ENCODE measurements at regions not wholly inside any gene's neighbourhood (a gene's known extent, or its start where the extent isn't known, plus 50 kb on each side); places are given as distances from the start of the nearest gene placed in this dataset.

DNA sequence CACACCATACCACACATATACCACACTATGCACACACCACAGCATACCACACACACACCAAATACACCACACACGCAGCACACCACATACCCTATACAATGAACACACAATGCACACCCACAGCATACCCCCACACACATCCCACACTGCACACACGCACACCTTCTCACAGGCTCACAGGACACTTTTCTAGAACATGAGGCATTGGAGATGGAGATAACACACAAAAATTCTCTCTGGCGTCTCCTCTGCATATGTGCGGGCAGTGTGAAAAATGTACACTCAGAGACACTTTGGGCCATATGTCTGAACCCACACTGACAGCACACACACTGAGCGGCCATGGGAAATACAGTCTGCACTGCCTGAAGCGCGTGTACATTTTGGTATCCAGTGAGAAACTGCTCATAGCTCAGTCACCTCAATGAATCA lies 278.1 kb downstream of the GADD45G start:
- no peak for DNase-seq (ENCODE audit: low spot score)

DNA sequence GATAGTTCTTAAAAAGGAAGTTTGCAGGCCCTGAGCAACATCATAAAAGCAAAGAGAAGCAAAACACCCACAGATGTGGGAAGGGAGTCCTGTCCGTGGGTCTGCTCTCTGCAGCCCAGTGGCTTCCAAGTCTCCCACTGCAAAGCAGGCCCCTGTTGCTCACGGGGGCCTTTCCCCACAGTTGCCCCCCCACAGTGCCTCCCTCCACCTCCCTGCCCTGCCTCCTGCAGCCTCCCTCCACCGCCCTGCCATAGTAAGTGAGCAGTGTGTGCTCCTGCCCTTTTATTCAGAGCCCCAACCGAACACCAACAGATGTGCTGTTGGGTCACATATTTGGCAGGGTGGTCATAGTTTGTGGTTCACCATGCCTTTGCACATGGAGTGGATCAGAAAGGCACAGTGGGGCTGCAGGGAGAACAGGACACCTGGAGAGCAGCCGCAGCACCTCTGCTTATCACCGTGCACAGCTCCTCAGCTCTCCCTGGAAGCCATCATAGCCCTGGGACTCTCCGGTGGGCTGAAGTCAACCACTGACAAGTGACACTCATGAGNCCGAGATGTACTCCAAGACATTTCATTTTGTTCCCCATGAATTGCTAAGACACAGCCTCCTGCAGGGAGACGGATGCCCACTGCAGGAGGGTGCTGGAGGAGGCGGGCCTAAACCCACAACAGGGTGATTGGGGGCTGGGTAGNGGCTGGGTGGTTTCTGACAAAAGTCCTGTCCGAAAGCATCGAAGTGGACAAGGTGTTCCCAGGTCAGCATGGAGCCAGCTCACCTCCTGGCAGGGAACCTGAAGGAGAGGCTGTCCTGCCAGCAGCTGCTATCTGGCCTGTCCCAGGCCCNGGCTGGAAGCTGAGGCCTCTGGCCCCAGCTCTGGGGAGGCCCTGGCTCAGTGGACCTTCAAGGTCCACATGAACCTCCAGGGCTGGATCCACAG lies 278.9 kb downstream of the GADD45G start:
- DNase-seq (ENCODE audit: low spot score): no peak

DNA sequence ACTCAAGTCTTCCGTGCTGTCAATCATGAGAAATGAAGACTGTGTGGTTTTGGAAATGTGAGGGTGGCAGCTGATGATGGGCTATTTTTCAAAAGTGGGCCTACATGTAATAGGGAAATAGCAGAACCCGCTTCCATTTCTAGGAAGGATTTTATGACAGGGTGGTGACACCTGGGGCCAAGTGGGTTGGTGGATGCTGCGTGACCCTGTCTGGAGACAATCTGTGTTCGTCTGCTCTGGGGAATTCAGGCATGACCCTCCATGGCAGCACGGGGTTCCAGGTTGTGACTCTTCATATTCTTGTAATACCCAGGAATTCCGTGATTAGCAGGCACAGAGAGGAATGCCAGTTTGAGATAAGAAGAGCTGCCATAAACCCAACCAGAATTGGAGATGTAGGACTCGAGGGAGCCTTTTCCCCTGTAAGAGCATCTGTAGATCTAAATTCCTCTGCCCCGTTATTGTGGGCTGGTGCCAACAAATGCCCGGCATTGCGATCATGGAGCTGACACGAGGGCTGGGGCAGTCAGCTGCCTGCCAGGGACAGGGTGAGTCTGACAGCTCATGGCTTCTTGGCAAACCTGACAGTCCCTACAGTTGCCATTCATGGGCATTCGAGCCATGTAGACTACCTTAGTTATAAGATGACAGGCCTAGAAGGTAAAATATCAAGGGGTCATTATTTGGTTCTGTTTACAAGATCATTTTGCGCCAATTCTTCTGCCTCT lies 279.7 kb downstream of the GADD45G start:
- no peak for DNase-seq (ENCODE audit: low spot score)

DNA sequence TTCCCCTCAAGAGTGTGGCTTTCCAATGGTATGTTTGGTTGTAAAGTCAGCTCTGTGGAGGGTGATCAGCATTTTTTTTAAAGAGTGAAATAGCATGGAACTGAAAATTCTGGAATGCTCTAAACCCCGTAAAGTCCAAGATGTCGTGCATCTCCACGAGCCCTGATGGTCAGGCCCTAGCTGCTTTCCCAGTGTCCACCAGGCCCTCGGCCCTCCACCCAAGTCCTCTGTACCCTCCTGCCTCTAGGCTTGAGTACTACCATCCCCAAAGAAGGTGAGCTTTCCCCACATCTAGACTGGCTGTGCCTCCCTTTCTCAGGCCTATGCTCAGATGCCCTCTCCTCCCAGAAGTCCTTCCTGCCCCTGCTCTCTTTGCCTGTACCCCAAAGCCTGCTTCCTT lies 280.3 kb downstream of the GADD45G start:
- no peak for DNase-seq (ENCODE audit: low spot score)

DNA sequence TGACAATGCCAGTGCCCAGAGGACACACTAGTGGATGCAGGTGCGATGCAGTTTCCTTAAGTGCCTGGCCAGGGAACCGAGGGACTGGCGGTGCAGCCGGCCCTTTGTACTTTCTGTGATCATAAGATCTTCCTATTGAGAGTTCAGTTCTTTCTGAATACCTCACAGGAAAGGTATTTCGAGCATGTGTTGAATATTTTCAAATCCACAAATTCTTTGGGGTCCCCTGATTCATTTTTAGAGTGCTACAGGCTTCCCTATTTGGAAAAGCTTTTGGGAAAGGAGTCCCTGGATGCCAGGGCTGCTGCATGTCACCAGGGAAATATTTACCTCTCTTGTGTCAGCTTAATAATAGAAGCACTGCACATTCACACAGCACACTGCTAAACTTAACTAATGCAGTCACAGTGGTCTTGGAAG lies 281.5 kb downstream of the GADD45G start:
- DNase-seq (ENCODE audit: low spot score): no peak

DNA sequence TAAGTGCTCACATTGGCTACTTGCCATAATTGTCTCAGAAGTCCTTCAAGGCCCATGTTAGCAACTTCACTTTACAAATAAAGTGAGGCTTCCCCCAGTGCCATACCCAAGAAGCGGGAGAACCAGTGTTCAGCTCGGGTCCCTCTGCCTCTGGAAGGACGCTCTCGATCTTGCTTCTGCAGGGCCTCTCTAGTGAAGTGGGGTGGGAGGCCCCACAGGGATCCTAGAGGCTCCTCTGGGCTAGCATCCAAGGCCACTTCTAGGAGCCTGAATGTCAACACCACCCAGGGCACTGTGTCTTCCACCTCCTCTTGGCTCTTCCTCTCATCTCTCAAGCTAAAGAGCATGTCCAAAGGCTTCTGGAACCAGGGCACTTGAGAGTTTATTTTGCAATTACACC lies 282.5 kb downstream of the GADD45G start:
- DNase-seq (ENCODE audit: low spot score): no peak

DNA sequence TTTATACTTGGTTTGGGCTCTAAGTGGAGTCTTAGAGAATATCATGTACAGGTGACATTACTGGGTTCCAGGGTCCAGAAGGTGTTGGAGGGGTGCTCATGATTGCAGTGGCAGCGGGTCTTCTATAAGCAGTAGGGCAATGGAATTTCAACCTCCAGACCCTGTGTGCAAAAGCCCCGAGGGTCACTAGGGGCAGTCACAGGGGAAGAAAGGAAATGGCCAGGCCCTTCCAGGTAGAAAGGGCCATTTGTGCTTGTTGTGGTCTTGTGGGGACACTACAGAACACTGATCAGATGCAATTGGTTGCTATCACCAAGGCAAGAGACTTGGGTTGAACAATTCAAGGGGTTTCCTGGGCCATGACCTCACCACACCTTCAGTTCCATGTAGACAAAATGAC lies 283.4 kb downstream of the GADD45G start:
- no peak for DNase-seq (ENCODE audit: low spot score)

DNA sequence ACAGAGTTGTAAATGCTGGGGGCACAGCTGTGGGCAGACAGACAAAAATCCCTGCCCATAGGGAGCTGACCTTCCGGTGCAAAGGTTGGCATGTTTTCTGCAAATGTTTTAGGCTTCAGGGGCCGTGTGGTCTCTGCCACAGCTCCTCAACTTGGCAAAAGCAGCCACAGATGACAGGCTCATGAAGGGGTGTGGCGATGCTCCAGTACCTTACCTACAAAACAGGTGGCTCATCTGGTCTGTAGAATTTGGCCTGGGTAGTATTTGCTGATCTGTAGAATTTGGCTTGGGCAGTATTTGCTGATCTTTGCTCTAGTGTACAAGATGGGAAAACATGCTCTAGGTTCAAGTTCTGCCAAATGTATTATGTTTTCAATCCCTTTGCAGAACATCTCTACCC lies 283.9 kb downstream of the GADD45G start:
- no peak for DNase-seq (ENCODE audit: low spot score)

DNA sequence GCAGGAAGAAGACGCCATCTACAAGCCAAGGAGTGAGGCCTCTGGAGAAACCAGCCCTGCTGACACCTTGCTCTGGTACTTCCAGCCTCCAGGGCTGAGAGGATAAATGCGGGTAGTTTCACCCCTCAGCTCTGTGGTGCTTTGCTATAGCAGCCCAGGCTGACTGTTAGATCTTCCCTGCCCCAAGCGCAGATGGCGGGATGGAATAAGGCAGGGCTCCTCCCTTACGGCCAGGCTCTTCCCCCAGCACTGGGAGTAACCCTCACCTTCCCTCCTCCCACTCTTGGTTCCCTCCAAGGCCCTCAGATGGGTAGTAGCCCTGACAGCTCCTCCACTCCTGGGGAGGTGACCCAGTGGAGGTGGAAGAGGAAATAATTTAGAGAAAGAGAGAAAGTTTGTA lies 285.1 kb downstream of the GADD45G start:
- DNase-seq (ENCODE audit: low spot score): no peak

DNA sequence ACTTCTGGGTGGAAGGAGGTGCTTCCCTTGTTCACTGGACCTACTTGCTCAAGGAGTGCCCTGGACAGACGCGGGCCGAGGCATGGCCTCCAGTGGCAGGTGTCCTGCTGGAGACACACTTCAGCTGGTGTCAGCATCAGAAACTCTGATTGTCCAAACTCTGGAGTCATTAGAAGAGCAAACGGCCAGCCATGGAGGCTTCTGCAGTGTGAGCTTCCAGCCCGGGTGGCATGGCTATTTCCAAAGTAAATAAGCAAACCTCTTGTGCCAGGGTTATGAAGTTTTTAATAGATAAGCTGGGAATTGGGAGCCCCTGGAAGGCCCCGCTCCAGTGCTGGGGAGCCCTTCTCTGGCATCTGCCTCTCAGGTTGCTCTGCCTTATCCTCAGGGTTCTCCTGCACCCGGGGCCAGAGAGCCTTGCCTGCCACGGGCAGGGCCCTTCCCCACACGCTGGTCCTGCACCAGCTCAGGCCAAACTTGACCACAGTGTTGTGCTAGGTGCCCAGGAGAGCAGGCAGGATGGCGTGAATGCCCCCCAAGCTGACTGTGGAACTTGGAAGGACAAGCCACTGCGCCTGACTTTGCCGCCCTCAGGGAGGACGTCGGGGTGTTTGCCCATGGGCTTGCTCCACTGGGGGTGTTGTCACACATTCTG lies 285.6 kb downstream of the GADD45G start:
- DNase-seq (ENCODE audit: low spot score): no peak

DNA sequence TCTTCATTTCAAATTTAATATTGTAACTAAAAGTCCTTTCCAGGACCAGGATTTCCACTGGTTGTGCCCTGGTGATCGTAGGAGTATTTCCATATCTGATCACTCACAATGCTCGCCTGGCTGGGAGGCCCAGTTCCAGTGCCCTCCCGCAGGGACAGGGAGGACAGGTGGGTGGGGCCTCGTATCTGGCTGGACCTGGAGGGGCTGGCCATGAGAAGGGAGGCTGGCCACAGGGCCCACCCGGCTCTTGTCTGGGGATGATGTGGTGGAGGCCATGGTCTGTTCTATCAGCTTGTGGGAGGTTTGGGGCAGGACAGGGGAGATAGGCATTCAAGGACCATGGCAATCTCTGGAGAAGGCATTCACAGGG lies 286.4 kb downstream of the GADD45G start:
- DNase-seq (ENCODE audit: low spot score): no peak

DNA sequence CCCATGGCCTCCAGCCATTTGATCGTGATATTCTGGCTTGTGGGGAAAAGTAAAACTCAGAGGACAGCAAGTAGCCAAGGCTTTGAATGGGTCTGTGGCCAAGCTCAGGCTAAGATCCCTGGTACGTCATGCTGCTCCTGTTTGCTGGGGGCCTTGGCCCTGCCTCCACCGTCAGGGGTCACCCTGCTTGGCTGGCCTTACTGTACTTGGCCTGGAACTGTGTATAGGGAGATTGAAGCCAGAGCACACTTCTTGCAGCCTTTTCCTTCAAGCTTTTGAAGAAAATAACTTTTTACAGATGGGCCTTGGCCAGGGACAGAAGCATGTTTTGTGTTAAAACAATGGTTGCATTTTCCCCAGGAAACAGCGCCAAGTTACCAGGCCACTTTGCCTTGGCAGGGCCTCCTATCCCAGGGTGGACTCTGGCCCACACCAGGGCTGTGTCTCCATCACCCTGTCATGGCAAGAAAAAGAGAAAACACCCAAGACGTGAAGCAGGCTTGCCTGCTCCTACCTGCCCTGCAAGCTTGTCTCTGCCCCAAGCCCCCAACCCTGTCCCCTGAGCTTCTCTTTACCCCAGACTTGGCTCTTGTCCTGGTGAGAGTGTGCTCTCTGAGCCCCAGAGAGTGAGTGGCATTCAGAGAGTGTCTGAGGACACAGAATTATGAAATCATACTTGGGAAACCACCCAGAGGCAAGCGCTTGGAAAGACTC lies 286.9 kb downstream of the GADD45G start:
- no peak for DNase-seq (ENCODE audit: low spot score)

DNA sequence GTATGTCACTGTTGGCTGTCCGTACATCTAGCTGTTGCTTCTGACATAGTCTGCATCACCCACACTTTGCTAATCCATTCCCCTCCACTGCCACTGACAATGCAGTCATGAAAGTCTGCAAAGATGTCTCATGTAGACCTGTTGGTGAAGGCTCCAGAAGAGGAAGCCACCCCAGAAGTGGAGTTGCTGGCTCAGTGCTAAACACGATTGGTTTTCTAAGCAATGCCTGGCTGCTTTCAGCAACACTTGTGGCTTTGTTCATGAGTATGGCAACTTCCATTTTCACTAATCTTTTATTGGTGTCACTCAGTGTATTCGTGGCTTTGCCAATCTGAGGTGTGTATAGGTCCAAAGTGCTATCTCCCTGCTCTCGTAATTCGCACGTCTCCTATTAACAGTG lies 288.1 kb downstream of the GADD45G start:
- no peak for DNase-seq (ENCODE audit: low spot score)

DNA sequence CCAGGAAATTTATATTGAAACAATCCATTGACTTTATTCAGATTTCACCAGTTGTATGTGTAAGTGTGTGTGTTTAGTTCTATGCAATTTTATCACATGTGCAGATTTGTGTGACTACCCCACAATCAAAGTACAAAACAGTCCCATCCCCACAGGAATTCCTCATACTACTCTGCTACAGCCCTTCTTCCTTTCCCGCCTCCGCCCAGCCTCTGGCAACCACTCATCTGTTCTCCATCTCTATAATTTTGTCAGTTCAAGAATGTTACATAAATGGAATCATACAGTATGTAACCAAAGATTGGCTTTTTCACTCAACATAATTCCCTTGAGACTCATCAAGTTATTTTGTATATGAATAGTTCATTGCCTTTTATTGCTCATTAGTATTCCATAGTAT lies 289.1 kb downstream of the GADD45G start:
- no peak for DNase-seq (ENCODE audit: low spot score)

DNA sequence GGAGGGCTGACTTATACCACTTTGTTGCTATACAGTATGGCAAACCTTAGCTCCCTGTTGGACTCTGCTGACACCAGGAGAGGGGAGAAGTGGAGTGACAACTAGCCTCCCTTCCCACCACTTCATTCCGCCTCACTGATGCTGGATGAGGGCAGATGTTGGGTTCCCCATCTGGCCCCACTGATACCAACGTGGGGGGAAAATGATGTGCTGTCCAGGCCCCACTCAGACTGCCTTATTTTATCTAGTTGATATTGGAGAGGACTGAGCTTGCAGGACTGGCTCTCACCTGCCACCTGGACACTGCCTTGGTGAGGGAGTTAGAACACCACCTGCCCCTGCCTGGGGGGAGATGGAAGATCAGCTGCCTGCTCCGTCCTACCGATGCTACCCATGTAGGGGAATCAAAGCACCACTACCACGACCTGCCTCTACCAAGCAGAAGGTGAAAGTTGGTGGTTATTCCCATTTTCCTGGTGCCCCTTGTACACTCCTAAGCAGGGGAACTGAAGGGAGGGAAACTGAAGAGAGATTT lies 292.1 kb downstream of the GADD45G start:
- no peak for DNase-seq (ENCODE audit: low spot score)

DNA sequence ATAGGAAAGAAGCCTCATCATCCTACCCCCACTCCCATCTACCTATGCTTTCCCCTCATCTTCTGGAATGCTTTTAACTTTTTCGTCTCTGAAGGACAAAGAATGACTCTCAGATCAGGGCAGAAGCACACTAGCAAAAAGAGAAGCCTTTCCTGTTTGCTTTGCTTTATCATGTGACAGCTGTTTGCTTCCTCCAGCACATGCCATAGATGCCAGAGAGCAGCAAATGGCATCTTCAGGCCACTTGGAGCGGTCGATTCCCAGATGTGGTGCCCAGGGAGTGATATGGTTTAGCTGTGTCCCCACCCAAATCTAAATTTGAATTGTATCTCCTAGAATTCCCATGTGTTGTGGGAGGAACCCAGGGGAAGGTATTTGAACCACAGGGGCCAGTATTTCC lies 294.8 kb downstream of the GADD45G start:
- DNase-seq (ENCODE audit: low spot score): no peak

DNA sequence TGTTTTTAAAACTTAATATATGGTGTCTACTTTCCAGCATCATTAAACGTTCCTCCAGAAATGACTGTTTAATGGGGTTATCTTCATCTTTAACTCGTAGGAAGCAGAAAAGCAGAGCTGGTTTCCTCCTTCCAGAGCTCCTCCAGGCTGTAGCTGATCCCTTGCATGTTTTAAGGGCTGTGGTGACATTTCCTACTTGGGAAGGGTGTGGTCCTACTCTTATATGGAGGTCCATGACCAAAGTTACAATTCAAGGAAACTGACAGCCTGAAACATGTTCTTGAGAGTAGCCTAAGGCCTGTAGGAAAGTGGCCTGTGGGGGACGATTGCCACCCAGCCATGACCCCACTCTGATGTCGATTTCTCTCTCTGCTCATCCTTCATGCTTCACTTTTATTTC lies 297.1 kb downstream of the GADD45G start:
- DNase-seq (ENCODE audit: low spot score): no peak

DNA sequence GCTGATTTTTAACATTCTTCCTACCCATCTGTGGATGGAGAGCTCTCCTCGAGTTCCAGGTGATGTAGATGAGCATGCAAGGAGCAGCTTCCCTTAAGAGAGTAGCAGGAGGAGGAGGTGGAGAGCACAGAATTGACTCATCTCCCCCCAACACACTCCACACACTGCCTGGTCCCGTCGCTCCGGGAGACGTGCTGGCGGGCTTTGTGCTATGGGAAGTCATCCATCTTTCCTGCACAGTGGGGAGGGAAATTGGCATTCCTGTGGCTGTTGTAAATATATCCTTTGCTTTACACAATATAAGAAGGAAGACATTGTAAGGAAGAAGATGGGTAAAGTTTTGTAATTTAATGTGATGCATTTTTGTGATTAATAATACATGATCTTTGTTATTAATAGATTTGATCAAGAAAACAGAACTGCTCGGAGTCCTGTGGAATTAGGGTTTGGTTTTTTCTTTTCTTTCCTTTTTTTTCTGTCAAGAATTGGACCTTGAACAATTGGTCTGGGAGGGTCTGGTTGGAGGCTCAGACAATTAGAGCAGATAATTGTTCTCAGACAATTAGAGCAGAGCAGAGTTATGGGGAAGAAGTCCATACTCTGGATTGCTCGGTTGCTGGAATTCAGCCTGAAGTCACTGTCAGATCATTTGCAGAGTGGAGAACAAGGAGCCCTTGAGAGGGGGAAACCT lies 297.8 kb downstream of the GADD45G start:
- DNase-seq (ENCODE audit: low spot score): peak; percentile 70

DNA sequence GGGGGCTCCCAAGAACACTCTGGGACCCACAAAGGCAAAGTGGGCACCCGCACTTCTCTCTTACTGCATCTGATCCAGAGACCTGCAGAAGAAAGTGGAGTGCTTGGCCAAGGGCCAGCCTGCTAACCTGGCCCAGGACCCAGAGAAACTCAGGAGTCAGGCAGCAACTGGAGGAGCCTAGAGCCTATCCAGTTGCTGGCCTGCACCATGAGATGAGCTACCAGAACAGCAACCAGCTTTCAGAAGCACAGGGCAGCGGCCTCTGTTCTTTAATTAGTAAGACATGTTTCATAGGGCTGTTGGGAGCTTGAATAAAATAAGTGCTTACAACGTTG lies 298.3 kb downstream of the GADD45G start:
- DNase-seq (ENCODE audit: low spot score): no peak

DNA sequence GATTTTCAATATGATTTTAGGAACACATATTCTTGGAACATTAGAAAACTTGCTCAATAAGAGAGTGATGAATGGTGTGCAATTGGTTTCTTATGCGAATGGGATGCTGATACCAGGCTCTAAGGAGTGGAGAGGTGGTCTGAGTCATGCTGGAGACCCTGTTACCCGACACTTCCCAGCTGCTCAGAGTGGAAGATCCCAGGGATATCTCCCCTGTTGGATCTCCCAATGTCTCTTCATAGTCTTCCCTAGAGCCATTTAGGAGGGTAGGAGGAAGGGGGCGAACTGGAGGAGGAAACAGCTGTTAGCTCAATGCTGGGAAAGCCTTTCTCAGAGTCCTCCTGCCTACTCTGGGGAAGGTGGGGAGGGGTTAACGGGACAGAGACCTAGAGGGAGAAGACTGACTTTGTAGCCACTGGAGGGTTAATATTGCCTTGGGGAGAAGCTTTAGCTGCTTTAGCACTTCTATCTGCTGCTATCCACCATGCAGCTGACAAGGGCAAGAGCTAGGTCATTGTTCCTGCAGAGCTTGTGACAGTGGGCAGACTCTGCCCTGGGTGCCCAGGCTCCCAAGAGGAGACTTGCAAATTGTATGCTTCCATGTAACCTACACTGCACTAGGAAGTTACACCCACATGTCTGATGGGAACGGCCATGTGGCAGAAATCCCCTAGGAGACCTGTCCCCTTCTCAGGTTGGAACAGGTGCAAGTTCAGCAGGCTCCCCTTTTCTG lies 301.0 kb downstream of the GADD45G start:
- DNase-seq (ENCODE audit: low spot score): no peak

All from AG20443 (cell line).